HG03159 (cell line): ENCODE measurements at regions not wholly inside any gene's neighbourhood (a gene's known extent, or its start where the extent isn't known, plus 50 kb on each side); places are given as distances from the start of the nearest gene placed in this dataset.
"Not testable (repeated sequence)": the region's sequence is repeated elsewhere in the genome, so short reads cannot be mapped to it uniquely, and the experiment has no call there.

Source experiments
- ATAC-seq: cut with Tn5 transposase; IDR thresholded peaks from one replicate; pipeline ENCODE4 v1.9.1; 2021; ENCODE audit warnings: mild to moderate bottlenecking, moderate library complexity; ENCODE audit not compliant: unreplicated experiment

DNA sequence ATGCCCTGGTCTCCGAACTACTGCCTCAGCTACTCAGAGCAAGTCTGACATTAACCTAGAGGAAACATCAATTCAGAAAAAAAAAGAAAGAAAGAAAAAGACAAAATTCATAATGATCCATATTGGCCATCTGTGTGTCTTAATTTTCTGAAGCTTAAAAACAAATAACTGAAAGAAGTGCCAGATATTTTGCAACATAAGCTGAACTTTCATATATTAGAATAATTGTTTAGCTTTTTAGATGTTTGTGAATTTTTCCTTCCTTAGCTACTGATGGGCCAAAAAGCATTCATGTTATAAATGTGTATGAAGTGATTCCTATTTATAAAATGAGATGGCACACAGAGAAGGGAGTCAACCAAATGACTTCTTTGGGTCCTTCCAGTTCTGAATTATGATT lies 555.0 kb upstream of the CHAC2 start:
- no peak for ATAC-seq

GRCh38 chr2:53211201-53211774 lies 556.3 kb upstream of the CHAC2 start:
- ATAC-seq, result no peak

- ATAC-seq, result no peak
Observed at GRCh38 chr2:53210538-53210937, 557.1 kb upstream of the CHAC2 start.

DNA sequence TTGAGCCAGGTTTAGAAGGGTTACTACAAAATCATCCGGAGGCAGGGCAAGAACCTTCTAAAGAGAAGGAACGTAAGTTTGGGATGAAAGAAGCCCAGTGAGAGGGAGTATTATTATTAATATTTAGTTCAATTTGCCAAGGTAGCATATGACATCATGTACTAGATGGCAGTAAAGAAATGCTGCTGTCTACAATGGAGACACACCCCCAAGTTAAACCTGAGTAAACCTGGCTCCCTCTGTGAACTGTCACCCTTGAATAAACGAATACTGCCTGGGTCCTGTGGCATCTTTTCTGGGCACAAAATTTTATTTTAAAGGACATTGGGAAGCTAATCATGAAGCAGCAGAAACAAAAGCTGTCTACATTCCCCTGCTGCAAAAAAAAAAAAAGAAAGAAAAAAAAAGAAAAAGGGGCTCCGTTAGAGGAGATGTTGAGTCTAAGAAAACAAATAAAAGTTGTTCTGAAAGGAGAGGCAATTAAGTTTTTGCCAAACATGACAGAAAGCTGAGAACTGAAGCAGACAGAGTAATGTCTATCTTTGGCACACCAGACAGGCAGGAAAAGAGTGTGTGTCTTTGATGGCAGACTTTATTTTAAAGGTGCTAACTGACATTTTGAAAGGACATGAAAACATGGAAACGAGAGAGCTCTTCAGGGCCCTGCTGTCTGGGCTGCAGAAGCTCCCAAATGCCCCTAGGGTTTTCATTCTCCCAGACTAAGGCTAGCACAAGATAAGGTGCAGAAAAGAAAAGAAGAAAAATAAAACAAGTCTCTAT lies 557.7 kb upstream of the CHAC2 start:
- no peak for ATAC-seq

- ATAC-seq, result no peak
Observed at GRCh38 chr2:53208815-53209214, 558.8 kb upstream of the CHAC2 start.

GRCh38 chr2:53206226-53206625 lies 561.4 kb upstream of the CHAC2 start:
- ATAC-seq, result not testable (repeated sequence)

DNA sequence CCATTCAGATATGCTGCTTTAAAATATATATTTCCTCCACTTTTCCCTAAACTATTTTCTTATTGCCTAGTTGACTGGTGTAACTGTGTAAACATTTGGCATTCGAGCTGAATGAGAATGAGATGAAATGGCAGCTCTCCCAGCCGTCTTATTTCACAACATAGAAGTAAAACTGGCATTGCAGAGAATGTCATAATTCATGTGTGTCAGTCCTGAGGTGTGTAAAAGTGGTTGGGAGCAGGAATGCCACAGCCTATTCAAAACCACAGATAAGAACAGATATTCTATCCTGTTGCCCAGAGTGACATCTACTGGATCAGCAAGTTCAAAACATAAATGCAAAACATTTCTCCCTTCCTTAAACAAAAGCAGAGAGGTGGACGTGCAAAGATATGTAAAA lies 565.5 kb upstream of the CHAC2 start:
- ATAC-seq, result no peak

DNA sequence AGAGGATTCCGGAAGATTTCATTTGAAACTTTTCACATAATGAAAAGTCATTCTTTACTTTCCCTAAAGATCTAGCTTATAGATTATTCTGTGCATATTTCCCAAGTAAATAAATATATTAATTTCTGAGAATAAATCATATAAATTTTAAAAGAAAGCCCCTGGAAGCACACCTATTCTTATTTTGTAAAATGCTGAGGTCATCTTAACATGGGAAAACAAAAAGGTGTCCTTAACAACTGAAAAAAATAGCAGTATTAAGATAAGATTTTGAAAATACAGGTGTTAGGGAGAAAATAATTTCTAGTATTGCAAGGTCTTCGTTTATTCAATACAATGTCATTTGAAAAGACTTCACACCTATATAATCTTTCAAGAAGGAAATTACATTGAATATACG lies 567.5 kb upstream of the CHAC2 start:
- no peak for ATAC-seq

DNA sequence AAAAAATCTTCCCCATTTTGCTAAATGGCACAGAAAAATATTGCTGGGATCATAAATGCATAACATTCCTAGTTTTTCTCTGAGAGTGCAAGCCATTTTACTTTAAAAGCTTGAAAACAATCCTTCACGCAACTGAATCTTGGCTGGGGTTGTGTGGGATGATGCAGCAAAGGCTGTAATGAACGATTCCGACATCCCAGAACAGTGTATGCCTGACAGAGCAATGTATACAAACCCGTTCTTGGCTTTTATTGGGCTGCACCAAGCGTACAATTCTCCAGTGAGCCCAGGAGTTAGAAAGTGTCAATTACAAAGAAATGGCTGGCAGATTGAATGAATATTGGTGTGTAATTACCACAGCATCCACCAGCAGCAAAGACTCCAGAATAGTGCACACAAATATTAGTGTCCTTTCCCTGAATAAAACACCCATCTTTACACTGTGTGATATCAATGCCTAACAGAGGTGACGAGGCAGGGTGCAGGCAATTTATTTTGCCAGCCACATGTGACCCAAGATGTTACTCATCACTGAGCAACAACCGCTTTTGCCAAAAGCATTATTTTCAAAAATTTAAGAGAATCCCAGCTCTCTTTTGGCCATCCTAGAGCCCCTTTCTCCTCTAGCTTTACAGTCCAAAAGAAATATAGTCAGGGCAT lies 578.6 kb upstream of the CHAC2 start:
- ATAC-seq, result no peak

GRCh38 chr2:53183581-53183980 lies 584.0 kb upstream of the CHAC2 start:
- ATAC-seq, result no peak

DNA sequence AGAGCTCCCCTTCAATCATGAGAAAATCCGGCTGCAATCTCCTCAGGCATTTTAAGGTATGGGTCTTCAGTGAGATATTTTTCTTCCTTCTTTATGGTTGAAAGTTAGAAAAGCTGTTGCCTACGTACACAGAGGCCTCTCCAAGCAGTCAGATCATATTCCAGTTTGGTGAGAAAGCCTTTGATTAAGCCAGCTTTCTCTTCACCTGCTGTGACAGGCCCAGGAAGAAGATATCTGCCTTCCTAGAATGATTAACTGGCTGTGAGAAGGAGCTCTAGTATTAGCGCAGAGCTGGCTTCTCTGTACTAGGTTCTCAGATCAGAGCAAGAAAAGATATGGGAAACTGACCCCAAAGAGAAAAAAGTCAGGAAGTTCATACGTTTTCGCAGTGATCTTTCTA lies 585.0 kb upstream of the CHAC2 start:
- no peak for ATAC-seq

DNA sequence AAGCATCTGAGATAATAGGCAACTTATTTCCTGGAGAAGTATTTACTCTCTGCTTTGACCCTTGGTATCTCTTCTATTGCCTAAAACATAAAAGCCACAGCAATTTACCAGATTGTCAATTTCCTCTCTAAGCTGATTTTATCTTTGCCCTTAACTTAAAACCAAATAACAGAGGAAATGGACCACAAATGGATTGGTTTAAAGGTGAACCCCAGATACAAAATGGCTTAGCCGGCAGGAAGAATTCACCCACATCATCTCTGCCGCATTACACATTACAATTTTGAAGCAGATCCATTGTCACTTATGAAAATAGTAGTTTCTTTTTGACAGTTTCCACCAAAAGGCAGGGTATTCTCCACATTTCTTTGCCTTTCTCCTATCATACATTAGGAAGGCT lies 585.8 kb upstream of the CHAC2 start:
- ATAC-seq, result no peak

GRCh38 chr2:53177327-53177726 lies 590.3 kb upstream of the CHAC2 start:
- ATAC-seq, result no peak

DNA sequence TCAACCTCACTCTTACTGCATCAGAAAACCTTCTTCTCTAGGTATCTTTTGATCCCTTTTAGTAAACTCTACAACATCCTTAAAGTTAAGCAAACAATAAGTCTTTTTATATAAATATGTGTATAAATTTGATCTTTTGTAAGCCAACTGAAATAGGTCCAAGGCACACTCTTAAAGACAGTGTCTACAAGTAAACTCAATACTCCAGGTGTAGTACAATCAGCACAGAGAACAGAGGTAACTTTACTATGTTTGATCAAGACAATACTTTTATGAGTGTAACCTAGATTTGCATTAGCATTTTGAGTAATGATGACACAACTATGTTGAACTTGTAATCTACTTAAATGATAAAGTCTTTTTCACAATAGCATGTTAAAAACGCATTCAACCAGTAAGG lies 593.1 kb upstream of the CHAC2 start:
- ATAC-seq, result no peak

- ATAC-seq, result no peak
Observed at GRCh38 chr2:53173698-53174455, 593.7 kb upstream of the CHAC2 start.

- no peak for ATAC-seq
Observed at GRCh38 chr2:53173091-53173490, 594.5 kb upstream of the CHAC2 start.

DNA sequence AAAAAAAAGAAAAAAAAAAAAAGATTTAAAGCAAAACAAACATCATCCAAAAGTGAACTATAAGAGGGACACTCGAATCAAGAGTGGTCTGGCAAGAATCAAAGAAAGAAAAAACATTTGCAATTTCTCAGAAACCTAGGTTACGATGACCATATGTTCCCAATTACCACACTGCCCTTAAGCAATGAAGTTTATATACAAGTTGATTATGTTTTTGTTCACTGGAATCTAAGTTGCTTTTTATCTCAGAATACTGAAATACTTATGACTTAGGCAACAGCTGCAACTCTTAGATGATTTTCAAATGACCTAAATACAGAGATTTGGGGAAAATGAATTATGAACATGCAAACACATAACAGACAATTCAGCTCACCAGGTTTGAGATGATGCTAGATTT lies 597.1 kb upstream of the CHAC2 start:
- ATAC-seq, result no peak

GRCh38 chr2:53167227-53167626 lies 600.4 kb upstream of the CHAC2 start:
- no peak for ATAC-seq

GRCh38 chr2:53150146-53150545 lies 617.5 kb upstream of the CHAC2 start:
- no peak for ATAC-seq

DNA sequence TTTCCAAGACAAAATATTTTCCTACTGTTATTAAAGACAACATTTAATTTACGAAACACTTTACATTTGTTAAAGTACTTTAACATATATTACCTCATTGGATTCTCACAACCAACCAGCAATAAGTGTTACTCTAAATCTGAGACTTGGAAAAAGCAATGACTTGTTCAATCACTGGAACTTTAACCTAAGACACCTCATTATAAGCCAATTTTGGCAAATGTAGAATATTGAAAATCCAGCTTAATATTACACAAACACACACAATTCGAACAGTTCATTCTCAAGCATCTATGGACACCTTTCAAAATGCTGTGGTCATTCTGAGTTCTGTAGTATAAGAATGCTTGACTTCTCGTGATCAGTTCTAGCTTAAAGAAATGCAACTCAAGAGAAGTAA lies 619.4 kb upstream of the CHAC2 start:
- ATAC-seq, result no peak

DNA sequence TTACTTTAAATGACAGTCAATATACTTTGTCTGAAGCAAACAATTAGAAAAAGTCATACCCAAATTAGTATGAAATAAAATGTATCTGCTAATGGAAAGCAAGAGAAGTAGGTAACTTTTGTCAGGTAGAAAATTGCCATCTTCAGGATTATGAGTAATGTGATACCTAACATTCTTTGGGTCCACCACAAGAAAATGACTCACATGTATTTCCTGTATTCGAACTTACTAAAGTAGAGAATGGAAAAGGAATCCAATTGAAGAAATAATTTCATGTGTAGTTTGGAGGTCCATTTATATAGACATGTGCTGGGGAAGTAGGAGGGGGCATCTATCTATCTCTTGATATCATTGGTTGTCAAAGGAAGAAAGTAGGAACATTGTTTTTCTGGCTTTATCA lies 636.2 kb upstream of the CHAC2 start:
- no peak for ATAC-seq
